ENCODE measurements at regions not wholly inside any gene's neighbourhood (a gene's known extent, or its start where the extent isn't known, plus 50 kb on each side); places are given as distances from the start of the nearest gene placed in this dataset.
A peak's percentile ranks its signal among the peaks of the same experiment; 100 is the strongest.
"Not testable (repeated sequence)": the region's sequence is repeated elsewhere in the genome, so short reads cannot be mapped to it uniquely, and the experiment has no call there.

- no peak for DNase-seq
Measured at GRCh38 chr5:171543148-171543815, 123.8 kb downstream of the FGF18 start.

DNA sequence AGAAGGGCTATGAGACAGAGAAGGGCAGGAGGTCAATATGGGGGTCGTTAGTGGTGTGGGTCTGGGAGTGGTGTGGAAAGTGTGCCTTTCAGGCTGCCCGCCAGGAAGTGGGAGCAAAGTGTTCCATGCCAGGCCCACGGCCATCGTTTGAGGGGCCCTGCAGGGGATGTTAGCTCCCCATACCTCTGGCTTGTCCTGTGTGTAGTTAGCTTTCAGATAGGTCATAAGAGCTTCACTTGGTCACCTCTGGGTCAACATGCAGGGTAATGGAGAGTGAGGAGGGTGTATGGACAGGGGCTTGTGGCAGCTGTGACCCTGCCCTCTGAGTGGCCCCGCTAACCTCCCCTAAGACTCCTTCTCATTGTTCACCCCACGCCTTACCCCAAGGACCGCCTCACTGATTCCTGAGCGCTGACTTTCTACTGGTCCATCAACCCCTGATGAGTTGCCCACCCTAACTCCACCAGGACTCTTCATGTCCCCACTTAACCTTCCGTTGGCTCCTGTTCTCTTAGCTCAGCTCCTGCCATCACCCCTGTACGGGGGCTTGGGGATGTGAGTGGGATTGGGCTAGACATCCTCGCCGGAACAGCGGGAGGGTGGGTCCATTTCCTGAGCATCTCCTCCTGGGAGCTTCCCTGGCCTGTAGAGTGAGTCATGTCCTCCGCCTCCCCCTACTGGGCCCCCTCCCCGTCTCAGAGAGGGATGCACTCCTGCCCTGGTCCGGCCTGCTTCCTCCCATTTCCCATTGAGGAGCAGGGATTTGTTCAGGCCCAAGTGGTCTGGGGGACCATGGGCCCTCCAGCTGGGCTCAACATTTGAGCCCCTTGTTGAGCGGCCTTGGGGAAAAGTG lies 125.7 kb downstream of the FGF18 start:
- no peak for DNase-seq

DNA sequence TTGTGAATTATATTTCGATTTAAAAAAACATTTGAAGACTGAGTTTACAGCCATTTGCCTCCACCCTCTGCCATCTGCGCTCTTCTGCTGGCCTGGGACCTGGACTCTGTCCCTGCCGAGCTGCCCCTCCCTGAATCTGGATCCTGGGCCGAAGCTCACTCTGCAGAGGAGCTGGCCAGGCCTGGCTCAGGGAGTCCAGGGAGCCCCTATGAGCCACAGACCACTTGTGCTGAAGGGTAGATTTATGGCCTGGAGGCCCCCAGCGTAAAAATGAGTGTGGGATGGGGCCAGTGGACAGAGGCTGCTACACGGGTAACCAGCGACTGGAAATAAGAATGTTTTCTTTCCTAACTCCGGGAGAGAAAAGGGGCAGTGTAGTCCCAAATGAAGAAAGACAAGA lies 129.8 kb downstream of the FGF18 start:
- DNase-seq = no peak

DNA sequence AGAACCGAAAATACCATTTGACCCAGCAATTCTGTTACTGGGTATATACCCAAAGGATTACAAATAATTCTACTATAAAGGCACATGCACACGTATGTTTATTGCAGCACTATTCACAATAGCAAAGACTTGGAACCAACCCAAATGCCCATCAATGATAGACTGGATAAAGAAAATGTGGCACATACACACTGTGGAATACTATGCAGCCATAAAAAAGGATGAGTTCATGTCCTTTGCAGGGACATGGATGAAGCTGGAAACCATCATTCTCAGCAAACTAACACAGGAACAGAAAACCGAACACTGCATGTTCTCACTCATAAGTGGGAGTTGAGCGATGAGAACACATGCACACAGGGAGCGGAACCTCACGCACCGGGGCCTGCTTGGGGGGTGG lies 134.4 kb downstream of the FGF18 start:
- not testable (repeated sequence) for DNase-seq

- DNase-seq = no peak
Measured at GRCh38 chr5:171555160-171555559, 135.7 kb downstream of the FGF18 start.

DNA sequence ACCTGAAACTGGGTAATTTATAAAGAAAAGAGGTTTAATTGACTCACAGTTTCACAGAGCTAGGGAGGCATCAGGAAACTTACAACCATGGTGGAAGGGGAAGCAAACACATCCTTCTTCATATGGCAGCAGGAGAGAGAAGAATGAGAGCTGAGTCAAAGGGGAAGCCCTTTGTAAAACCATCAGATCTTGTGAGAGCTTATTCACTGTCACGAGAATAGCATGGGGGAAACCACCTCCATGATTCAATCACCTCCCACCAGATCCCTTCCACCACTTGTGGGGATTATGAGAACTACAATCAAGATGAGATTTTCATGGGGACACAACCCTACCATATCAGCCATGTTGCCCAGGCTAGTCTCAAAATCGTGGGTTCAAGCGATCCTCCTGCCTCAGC lies 143.4 kb downstream of the FGF18 start:
- DNase-seq = peak; percentile 34

GRCh38 chr5:171568389-171568788 lies 148.9 kb downstream of the FGF18 start:
- no peak for DNase-seq

DNA sequence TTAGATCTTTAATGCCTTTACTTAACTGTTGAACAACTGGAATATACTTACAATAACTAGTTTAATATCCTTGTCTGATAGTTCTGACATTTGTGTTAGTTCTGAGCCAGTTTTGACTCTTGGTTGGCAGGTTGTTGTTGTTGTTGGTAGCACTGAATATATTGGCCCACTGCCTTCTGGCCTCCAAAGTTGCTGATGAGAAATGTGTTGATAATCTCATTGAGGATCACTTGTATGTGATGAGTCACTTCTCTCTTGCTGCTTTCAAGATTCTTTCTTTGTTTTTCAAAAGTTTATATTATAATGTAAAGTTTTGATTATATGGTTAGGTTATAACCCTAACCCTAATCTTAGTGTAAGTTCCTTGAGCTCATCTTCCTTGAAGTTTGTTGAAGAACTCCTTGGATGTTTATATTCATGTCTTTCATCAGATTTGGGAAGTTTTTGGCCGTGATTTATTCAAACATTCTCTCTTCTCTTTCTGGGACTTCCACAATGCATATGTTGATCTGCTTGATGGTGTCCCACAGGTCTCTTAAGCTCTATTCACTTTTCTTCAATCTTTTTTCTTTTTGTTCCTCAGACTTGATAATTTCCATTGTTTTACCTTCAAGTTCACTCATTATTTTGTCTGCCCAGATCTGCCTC lies 149.7 kb downstream of the FGF18 start:
- no peak for DNase-seq

DNA sequence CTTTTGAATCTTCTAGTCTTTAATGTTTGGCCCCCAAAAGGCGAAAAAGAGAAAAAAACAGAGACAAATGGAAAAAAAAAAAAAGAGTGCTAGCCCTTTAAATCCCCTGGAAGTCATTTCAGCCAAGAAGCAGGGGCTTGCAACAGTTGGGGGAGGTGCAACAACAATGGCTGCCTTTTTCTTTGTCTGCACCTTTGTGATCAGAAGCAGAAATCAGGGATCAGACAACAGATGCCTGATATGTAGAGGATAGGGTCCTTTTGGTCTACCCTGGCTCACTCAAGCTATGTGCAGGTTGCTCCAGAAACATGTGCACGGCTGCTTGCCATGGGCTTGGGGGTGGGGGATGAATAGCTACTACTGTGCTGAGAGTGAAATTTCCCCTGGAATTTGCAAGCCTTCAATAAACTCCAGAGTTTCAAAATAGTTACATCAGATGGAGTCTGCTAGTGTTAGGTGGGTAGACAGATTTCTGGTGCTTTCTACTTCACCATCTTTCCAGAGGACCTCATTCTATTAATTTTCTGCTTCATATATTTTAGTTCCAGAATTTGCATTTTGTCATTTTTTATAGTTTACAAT lies 150.9 kb downstream of the FGF18 start:
- DNase-seq = no peak

- DNase-seq = no peak
Measured at GRCh38 chr5:171571663-171572062, 152.2 kb downstream of the FGF18 start.

DNA sequence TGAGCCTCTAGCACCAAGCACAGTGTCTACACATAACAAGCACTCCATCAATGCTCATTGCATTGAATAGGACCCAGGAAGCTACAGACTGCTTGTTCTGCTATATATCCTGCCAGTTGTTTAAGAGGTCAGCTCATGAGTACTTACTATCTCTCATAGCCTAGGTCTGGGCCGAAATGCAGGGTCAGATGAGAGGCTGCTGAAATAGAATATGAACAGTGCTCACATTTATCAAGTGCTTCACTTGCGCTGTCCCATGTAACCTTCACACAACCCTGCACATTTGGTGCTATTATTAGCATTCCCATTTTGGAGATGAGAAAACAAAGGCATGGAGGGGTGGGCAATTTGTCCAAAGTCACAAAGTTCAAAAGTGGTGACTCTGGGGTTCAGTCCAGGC lies 153.6 kb downstream of the FGF18 start:
- no peak for DNase-seq

GRCh38 chr5:171573451-171574225 lies 154.2 kb downstream of the FGF18 start:
- DNase-seq = no peak

- DNase-seq = no peak
Measured at GRCh38 chr5:171574376-171574775, 154.9 kb downstream of the FGF18 start.

DNA sequence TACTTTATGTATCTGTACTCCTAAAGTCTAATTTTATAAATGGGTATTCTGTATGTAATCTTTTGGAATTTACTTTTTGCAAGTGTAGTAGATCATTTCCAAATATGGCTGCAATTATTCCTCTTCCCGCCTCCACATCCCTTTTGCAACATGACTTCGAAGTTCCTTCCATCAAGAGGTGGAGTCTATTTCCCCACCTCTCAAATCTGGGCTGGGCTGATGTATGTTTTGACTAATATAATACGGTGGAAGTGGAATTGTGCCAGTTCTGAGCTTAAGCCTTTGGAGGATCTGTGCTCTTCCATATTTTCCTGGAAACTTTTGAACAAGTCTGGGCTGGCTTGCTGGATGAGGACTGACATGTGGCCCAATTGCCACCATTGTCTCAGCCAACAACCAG lies 155.9 kb downstream of the FGF18 start:
- no peak for DNase-seq

GRCh38 chr5:171575808-171576207 lies 156.4 kb downstream of the FGF18 start:
- DNase-seq = no peak

- no peak for DNase-seq
Measured at GRCh38 chr5:171577042-171577758, 157.8 kb downstream of the FGF18 start.

DNA sequence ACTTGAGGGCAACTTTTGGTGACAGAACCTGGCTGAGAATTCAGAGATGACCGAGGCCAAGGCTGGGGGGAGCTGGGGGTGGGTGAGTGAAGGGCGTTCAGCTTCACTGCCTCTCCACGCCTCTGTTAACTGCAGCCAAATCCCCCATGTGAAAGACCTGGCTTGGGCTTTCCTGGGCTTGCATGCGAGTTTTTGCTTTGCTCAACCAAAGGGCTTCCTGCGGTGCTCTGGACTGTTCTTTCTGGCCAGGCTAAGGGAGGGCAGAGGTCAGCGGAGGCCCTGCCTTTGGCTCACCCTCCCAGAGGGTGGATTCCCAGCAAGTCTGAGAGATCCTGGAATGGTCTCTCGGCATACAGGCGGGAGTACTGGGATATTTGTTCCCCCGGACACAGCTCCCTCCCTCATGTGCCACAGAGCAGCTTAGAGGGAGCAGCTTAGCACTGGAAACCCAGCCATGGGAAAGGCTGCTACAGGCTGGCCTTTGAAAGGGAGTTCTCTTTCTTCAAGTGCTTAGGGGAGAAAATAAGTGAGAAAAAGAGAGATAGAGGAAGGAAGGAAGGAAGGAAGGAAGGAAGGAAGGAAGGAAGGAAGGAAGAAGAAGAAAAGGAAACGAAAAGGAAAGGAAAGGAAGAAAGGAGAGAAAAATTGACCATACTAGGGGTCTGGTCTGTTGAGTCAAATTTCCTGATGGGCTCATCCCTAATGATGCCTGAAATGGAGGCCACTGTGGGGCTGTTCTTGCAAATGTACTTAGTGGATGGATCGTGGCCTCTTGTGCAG lies 158.8 kb downstream of the FGF18 start:
- DNase-seq = no peak

GRCh38 chr5:171578829-171579491 lies 159.5 kb downstream of the FGF18 start:
- DNase-seq = no peak

GRCh38 chr5:171579976-171580411 lies 160.5 kb downstream of the FGF18 start:
- no peak for DNase-seq

DNA sequence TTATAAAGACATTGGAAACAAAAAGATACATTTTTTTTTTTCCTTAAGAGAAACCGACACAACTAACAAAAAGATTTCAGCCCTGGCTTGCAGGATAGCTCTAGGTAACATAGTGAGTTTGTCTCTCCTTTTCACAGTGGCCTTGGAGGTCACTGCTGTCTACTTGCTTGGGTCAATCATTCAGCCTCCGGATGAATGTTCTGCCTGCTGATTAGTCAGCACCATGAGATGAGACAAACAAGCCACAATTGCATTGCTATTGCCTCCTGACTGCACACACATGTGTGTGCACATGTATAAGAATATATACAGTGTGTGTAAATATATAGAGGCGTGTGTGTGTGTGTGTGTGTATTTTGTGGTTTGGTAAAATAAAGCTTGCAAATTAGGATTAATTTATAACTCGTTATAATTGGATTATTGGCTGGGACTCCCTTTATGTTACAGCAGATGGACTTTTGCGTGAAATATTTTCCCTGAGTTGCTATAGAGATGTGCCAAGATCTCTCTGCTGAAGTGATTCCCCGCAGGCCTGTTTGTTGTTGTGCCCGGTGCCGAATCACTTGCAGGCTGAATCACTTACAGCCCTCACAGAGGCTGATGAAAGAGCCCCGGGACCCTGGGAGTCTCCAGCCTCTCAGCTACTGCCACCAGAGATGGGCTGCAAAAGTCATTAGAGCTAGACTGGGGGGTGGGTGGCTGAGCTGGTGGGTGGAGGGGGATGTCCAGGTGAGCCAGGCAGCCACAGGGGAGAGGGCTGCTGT lies 161.2 kb downstream of the FGF18 start:
- no peak for DNase-seq
